ENCODE measurements at regions not wholly inside any gene's neighbourhood (a gene's known extent, or its start where the extent isn't known, plus 50 kb on each side); places are given as distances from the start of the nearest gene placed in this dataset.

GRCh38 chr2:226559536-226559935 lies 240.1 kb downstream of the IRS1 start:
- no peak for DNase-seq
- intact Hi-C loops (cut with micrococcal nuclease), result no loop called here
- Histone ChIP-seq H3K9me3 (replicated peaks) (no peaks in the 10 kb centered on the region), H3K36me3 (no peaks in the 10 kb centered on the region), H3K27ac (replicated peaks) (no peak overlapping the region), H3K4me1 (peaks cover 12% of the 10 kb centered on the region), H3K4me3 (no peak overlapping the region), H3K27me3 (ENCODE audit: low read depth) (no peaks in the 10 kb centered on the region)
- TF ChIP-seq CTCF (IDR thresholded peaks at IDR 0.05; ENCODE audit: borderline replicate concordance), result no peak

DNA sequence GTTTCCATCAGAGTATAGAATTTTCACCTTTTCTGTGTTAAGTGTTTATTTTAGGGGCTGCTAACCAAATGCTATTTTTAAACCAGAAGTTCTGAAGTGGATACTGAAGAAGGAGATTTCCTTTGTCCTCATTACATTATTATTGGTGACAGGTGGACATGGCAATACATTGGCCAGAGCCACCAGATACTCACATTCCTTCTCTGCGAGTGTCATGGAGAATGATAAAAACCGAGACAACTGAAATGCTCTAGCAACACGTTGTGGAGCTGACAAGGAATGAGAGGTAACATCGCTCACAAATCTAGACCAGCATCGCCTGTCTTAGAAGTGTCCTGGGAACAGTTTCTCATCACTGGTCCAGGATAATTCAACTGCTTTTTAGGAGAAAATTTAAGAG lies 241.2 kb downstream of the IRS1 start:
- no peak overlapping the region for H3K4me3 ChIP-seq
- intact Hi-C loops (cut with micrococcal nuclease), result no loop called here
- no peak for DNase-seq
- H3K9me3 ChIP-seq (replicated peaks), result no peaks in the 10 kb centered on the region
- peaks cover 15% of the 10 kb centered on the region for H3K4me1 ChIP-seq
- no peaks in the 10 kb centered on the region for H3K36me3 ChIP-seq
- H3K27ac ChIP-seq (replicated peaks), result no peak overlapping the region
- no peak for TF ChIP-seq CTCF (IDR thresholded peaks at IDR 0.05; ENCODE audit: borderline replicate concordance)
- H3K27me3 ChIP-seq (ENCODE audit: low read depth), result no peaks in the 10 kb centered on the region

DNA sequence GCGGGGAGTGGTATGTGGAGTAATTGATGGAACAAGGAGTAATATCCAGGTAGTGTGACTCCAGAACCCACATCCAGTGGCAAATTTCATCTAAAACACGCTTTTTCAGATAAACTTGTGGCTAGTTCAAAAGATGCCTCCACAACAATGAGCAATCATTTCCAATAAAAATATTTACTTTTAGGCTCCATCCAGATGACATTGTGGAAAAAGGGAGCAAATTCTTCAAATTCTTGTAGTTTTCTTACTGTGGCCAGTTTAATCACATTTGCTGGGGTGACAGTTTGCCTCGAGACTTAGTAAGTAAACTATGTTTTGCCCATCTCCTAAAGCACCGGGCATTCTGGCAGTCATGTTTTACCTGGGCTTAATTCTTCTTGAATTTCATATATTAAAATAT lies 243.6 kb downstream of the IRS1 start:
- Histone ChIP-seq H3K4me1 (peaks cover 15% of the 10 kb centered on the region), H3K27ac (replicated peaks) (no peak overlapping the region), H3K27me3 (ENCODE audit: low read depth) (no peaks in the 10 kb centered on the region), H3K36me3 (no peaks in the 10 kb centered on the region), H3K4me3 (no peak overlapping the region), H3K9me3 (replicated peaks) (no peaks in the 10 kb centered on the region)
- no peak for DNase-seq
- no peak for TF ChIP-seq CTCF (IDR thresholded peaks at IDR 0.05; ENCODE audit: borderline replicate concordance)
- intact Hi-C loops (cut with micrococcal nuclease), result no loop called here

DNA sequence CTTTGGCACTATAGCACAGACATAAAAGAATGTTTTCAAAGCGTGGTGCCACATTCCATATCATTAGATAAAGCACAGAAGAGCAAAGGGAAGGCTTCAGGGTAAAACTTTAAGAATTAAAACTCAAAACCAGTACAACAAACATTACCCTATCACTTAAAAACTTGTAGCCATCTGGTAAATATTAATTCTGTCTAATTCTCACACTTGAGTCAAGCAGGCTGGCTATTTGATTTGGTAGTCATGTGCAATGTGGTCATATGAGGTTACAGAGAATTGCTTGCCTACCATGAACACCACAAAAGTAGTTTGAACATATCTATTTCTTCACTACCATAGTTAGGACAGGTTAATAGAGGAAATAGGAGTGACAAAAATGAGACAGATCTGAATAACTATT lies 244.9 kb downstream of the IRS1 start:
- no peak for DNase-seq
- Histone ChIP-seq H3K36me3 (no peaks in the 10 kb centered on the region), H3K4me3 (no peak overlapping the region), H3K9me3 (replicated peaks) (no peaks in the 10 kb centered on the region), H3K27me3 (ENCODE audit: low read depth) (no peaks in the 10 kb centered on the region), H3K27ac (replicated peaks) (no peak overlapping the region), H3K4me1 (peaks cover 15% of the 10 kb centered on the region)
- intact Hi-C loops (cut with micrococcal nuclease), result no loop called here
- no peak for TF ChIP-seq CTCF (IDR thresholded peaks at IDR 0.05; ENCODE audit: borderline replicate concordance)

- no peak for TF ChIP-seq CTCF (IDR thresholded peaks at IDR 0.05; ENCODE audit: borderline replicate concordance)
- H3K27me3 ChIP-seq (ENCODE audit: low read depth), result no peaks in the 10 kb centered on the region
- H3K4me1 ChIP-seq, result peaks cover 19% of the 10 kb centered on the region
- DNase-seq, result no peak
- H3K36me3 ChIP-seq, result no peaks in the 10 kb centered on the region
- H3K27ac ChIP-seq (replicated peaks), result no peak overlapping the region
- no peaks in the 10 kb centered on the region for H3K9me3 ChIP-seq (replicated peaks)
- H3K4me3 ChIP-seq, result no peak overlapping the region
- intact Hi-C loops (cut with micrococcal nuclease), result no loop called here
Observed at GRCh38 chr2:226553333-226553732, 246.3 kb downstream of the IRS1 start.

Data from left ventricle myocardium inferior (tissue), 1 donor.